Skin of body (tissue), 2 donors: ENCODE measurements at regions not wholly inside any gene's neighbourhood (a gene's known extent, or its start where the extent isn't known, plus 50 kb on each side); places are given as distances from the start of the nearest gene placed in this dataset. TPM values are rescaled to one million over a fixed set of nuclear protein-coding genes. Genes with fewer than 3 reads are reported as not detected.

Experiments used
- DNase-seq: peaks from one replicate; lab custom pipeline; 2025; lab: John Stamatoyannopoulos, UW
- small RNA-seq: library from RNA; depleted of rRNA; stranded (forward); fragments of <200 nt; gene quantifications from one replicate; pipeline ENCODE3, GENCODE V24; 2014; ENCODE audit warnings: low replicate concordance

- no peak for DNase-seq
Measured at GRCh38 chr4:127558088-127558487, 74.7 kb upstream of the INTU start.

- no peak for DNase-seq
Measured at GRCh38 chr4:127558489-127559407, 74.0 kb upstream of the INTU start.

DNA sequence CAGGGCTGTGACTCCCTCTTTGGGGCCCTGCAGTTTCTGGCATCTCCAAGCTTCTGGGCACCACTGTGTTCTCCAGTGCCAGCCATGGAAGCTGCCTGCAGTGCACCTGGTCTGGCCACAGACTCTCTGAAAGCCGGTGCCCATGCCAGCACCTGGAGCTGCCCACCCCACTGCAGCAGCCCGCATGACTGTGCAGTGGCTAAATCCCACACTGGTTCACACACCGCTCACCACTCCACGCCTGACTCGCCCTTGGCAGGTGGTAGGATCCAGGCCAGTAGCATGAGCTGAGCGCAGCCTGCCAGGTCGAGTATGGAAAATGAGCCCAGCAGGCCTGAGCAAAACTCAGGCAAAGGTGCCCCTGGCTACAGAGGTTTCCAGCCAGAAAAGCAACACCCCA is 72.8 kb upstream of the INTU start:
- no peak for DNase-seq

DNA sequence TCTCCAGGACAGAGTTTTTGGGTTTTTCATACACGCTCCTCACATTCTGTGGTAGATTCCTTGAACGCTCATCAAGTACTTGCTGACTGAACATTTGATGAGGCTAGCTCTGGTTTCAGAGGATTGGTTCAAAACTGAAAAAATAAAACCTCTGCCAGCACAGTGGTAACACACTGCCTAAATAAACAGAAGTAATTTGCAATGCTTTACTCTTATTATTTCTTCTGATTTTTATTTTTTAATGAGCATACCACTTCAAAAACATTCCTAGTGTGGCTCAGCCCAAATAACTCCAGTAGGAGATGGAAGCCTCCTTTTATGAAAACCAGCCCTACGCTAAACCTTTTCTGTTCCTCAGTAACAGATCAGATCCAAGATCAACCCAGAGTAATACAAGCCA is 72.0 kb upstream of the INTU start:
- DNase-seq: no peak

GRCh38 chr4:127574643-127575042 is 58.1 kb upstream of the INTU start:
- DNase-seq: no peak

DNA sequence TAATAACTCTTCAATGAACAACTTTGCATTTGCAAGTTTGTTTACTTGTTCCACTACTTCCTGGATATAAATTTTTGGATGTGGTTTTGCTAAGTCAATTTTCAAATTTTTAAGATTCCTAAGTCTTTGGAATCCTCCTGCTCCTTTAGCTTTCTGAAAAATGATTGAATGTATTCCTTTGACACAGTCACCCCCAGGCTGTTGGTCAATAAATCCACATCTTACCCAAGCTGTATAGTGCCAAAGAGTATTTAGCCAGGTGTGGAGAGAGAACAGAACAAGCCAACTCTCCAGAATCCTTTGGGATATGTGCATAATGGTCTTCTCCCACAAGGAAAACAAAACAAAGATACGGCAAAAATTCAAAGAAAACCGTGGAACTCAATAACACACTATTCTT is 56.9 kb upstream of the INTU start:
- DNase-seq: no peak

GRCh38 chr4:127578491-127578890 is 54.3 kb upstream of the INTU start:
- no peak for DNase-seq

DNA sequence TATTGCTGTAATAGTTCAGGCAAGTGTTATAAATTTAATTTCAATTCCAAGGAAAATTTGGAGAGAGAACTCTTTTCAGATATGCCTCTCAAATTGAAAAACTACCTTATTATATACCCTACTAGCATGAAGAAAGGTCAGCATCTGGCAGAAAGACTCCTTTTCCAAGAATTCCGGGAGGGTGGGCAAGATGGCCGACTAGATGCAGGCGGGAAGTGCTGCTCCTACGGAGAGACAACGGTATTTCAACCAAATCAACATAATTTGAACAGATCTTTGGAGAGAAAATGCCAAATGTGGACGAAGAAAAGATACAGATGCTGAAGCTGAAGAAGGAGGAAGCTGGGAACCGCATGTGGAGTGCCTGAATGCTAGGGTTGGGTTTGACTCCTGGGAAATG is 53.8 kb upstream of the INTU start:
- DNase-seq: no peak

GRCh38 chr4:127579821-127580220 is 52.9 kb upstream of the INTU start:
- no peak for DNase-seq

- DNase-seq: no peak
Measured at GRCh38 chr4:127580300-127580699, 52.5 kb upstream of the INTU start.

DNA sequence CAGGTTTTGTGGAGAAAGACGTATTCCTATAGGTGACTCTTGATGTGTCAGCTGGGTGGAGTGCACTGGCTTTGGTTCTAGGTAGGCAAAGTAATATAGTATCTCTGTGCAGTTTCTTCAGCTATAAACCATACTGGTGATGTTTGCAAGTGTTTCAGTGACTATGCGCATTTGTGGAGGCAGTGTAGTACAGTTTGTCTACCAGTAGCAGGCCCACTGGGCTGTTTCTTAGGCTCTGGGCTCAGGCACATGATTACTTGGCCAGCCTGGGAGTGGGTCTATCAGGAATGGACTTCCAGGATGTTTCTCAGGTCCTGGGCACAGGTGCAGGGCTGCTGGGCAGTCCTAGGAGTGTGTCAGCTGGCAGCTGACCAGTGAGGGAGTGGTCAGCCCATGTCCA is 51.9 kb upstream of the INTU start:
- DNase-seq: no peak

Small RNA genes in the stretch of these regions (small RNA-seq; reads per million reads assigned to genes)
- gene RF00019: not detected
